ENCODE measurements at regions not wholly inside any gene's neighbourhood (a gene's known extent, or its start where the extent isn't known, plus 50 kb on each side); places are given as distances from the start of the nearest gene placed in this dataset.

- H3K4me1 ChIP-seq (ENCODE audit: insufficient read depth): no peaks in the 10 kb centered on the region
- TF ChIP-seq CTCF (IDR thresholded peaks at IDR 0.05; ENCODE audit: poor library complexity): no peak
- no peak for TF ChIP-seq EZH2phosphoT487 (IDR thresholded peaks at IDR 0.05; ENCODE audit: low read depth, severe bottlenecking, unreplicated experiment)
- TF ChIP-seq EZH2 (IDR thresholded peaks at IDR 0.05; ENCODE audit: borderline replicate concordance): no peak
- no peak overlapping the region for H2AFZ ChIP-seq
- no peak overlapping the region for H3K4me3 ChIP-seq
- no peak for DNase-seq (ENCODE audit: low spot score)
- no peaks in the 10 kb centered on the region for H3K9me2 ChIP-seq (replicated peaks; ENCODE audit: insufficient read depth)
- H3K4me2 ChIP-seq: no peak overlapping the region
- H3K36me3 ChIP-seq (replicated peaks; ENCODE audit: insufficient read depth, low read depth): no peaks in the 10 kb centered on the region
- no peaks in the 10 kb centered on the region for H3K9me3 ChIP-seq (ENCODE audit: low read depth)
- no peaks in the 10 kb centered on the region for H3K27me3 ChIP-seq
- H3K27ac ChIP-seq: no peak overlapping the region
- 81% methylated on average over 3 of the region's 3 CpGs for WGBS (ENCODE audit: low lambda C conversion rate, missing lambda C conversion rate)
- no peaks in the 10 kb centered on the region for H3K79me2 ChIP-seq
- H4K20me1 ChIP-seq (ENCODE audit: insufficient read depth, poor library complexity, severe bottlenecking): no peaks in the 10 kb centered on the region
Measured at GRCh38 chr5:109965634-109966033, 275.9 kb downstream of the MAN2A1 start.

GRCh38 chr5:109971968-109972367 is 282.2 kb downstream of the MAN2A1 start:
- H3K4me2 ChIP-seq: no peak overlapping the region
- no peaks in the 10 kb centered on the region for H3K9me3 ChIP-seq (ENCODE audit: low read depth)
- TF ChIP-seq CTCF (IDR thresholded peaks at IDR 0.05; ENCODE audit: poor library complexity) (no peak), EZH2 (IDR thresholded peaks at IDR 0.05; ENCODE audit: borderline replicate concordance) (no peak), EZH2phosphoT487 (IDR thresholded peaks at IDR 0.05; ENCODE audit: low read depth, severe bottlenecking, unreplicated experiment) (no peak)
- H3K27ac ChIP-seq: no peak overlapping the region
- no peaks in the 10 kb centered on the region for H3K79me2 ChIP-seq
- no peak overlapping the region for H3K4me3 ChIP-seq
- H3K27me3 ChIP-seq: no peaks in the 10 kb centered on the region
- no peak for DNase-seq (ENCODE audit: low spot score)
- H3K9me2 ChIP-seq (replicated peaks; ENCODE audit: insufficient read depth): no peaks in the 10 kb centered on the region
- no peaks in the 10 kb centered on the region for H4K20me1 ChIP-seq (ENCODE audit: insufficient read depth, poor library complexity, severe bottlenecking)
- WGBS (ENCODE audit: low lambda C conversion rate, missing lambda C conversion rate): 96% methylated on average over 1 of the region's 1 CpG
- H3K36me3 ChIP-seq (replicated peaks; ENCODE audit: insufficient read depth, low read depth): no peaks in the 10 kb centered on the region
- H2AFZ ChIP-seq: no peak overlapping the region
- no peaks in the 10 kb centered on the region for H3K4me1 ChIP-seq (ENCODE audit: insufficient read depth)

- DNase-seq (ENCODE audit: low spot score): no peak
- no peak overlapping the region for H2AFZ ChIP-seq
- no peaks in the 10 kb centered on the region for H3K9me3 ChIP-seq (ENCODE audit: low read depth)
- H3K36me3 ChIP-seq (replicated peaks; ENCODE audit: insufficient read depth, low read depth): no peaks in the 10 kb centered on the region
- H3K4me1 ChIP-seq (ENCODE audit: insufficient read depth): no peaks in the 10 kb centered on the region
- no peak overlapping the region for H3K27ac ChIP-seq
- no peaks in the 10 kb centered on the region for H3K27me3 ChIP-seq
- H3K9me2 ChIP-seq (replicated peaks; ENCODE audit: insufficient read depth): no peaks in the 10 kb centered on the region
- H3K79me2 ChIP-seq: no peaks in the 10 kb centered on the region
- TF ChIP-seq CTCF (IDR thresholded peaks at IDR 0.05; ENCODE audit: poor library complexity): no peak
- no peak for TF ChIP-seq EZH2 (IDR thresholded peaks at IDR 0.05; ENCODE audit: borderline replicate concordance)
- no peak for TF ChIP-seq EZH2phosphoT487 (IDR thresholded peaks at IDR 0.05; ENCODE audit: low read depth, severe bottlenecking, unreplicated experiment)
- no peak overlapping the region for H3K4me2 ChIP-seq
- H4K20me1 ChIP-seq (ENCODE audit: insufficient read depth, poor library complexity, severe bottlenecking): no peaks in the 10 kb centered on the region
- no peak overlapping the region for H3K4me3 ChIP-seq
Measured at GRCh38 chr5:109981979-109982378, 292.3 kb downstream of the MAN2A1 start.

GRCh38 chr5:109982966-109983534 is 293.3 kb downstream of the MAN2A1 start:
- no peak overlapping the region for H3K4me3 ChIP-seq
- no peak overlapping the region for H3K4me2 ChIP-seq
- no peak overlapping the region for H3K27ac ChIP-seq
- peak; percentile 36 for DNase-seq (ENCODE audit: low spot score)
- no peaks in the 10 kb centered on the region for H3K36me3 ChIP-seq (replicated peaks; ENCODE audit: insufficient read depth, low read depth)
- no peak overlapping the region for H2AFZ ChIP-seq
- H3K9me2 ChIP-seq (replicated peaks; ENCODE audit: insufficient read depth): no peaks in the 10 kb centered on the region
- H3K79me2 ChIP-seq: no peaks in the 10 kb centered on the region
- H3K4me1 ChIP-seq (ENCODE audit: insufficient read depth): peaks cover 8% of the 10 kb centered on the region
- H4K20me1 ChIP-seq (ENCODE audit: insufficient read depth, poor library complexity, severe bottlenecking): no peaks in the 10 kb centered on the region
- H3K9me3 ChIP-seq (ENCODE audit: low read depth): no peaks in the 10 kb centered on the region
- H3K27me3 ChIP-seq: no peaks in the 10 kb centered on the region
- WGBS (ENCODE audit: low lambda C conversion rate, missing lambda C conversion rate): 88% methylated on average over 3 of the region's 3 CpGs
- TF ChIP-seq EZH2phosphoT487 (IDR thresholded peaks at IDR 0.05; ENCODE audit: low read depth, severe bottlenecking, unreplicated experiment): no peak

All from hepatocyte (in vitro differentiated cells).